Ovary (tissue), 7 donors: ENCODE measurements at regions not wholly inside any gene's neighbourhood (a gene's known extent, or its start where the extent isn't known, plus 50 kb on each side); places are given as distances from the start of the nearest gene placed in this dataset.

Experiments used
- DNase-seq, 5 donors: peaks; one replicate each; pipeline ENCODE4 v3.0.0-alpha.2; 2019 to 2020
- H3K27ac ChIP-seq, 2 donors: fragments of 200-600 bp; one replicate each; pipeline versions ENCODE4 v1.5.1 to v1.8.0; 2019 to 2022
- H3K27me3 ChIP-seq: fragments of 200-600 bp; one replicate; pipeline ENCODE4 v1.8.0; 2022
- H3K36me3 ChIP-seq: fragments of 200-600 bp; sonication (generic); one replicate; pipeline ENCODE4 v1.5.1; 2019
- H3K4me1 ChIP-seq: one replicate; pipeline ENCODE4 v1.8.1; 2013; ENCODE audit warnings: mild to moderate bottlenecking, moderate library complexity; ENCODE audit not compliant: insufficient read depth
- H3K4me3 ChIP-seq: fragments of 200-600 bp; sonication (generic); one replicate; pipeline ENCODE4 v1.5.1; 2017
- H3K9me3 ChIP-seq, 2 donors: fragments of 200-600 bp in 1 of 2; sonication (generic) in 1 of 2; one replicate each; pipeline versions ENCODE4 v1.5.1 to v1.8.1; 2013 to 2019; ENCODE audit warnings: mild to moderate bottlenecking in 1 of 2, moderate library complexity in 1 of 2
- EP300 ChIP-seq: sonication (generic); formaldehyde crosslinking; IDR thresholded peaks from one replicate; pipeline ENCODE4 v1.6.1; 2017; ENCODE audit warnings: antibody characterized with exemption
- POLR2A ChIP-seq: fragments of 450-650 bp; IDR thresholded peaks from one replicate; pipeline ENCODE4 v1.6.1; 2017; ENCODE audit warnings: antibody characterized with exemption, mild to moderate bottlenecking, moderate library complexity
- WGBS, 3 donors: extraction: QIAGEN DNeasy Blood & Tissue Kit in 1 of 3; methylation state at CpG; one replicate each; pipeline versions ENCODE4 v1.1.5 to v1.1.7; 2013 to 2017; 5-methylcytosine and 5-hydroxymethylcytosine counted together
- intact Hi-C, 4 donors: fragments of 100-400 bp; cut with DNase I; formaldehyde crosslinking; loops; one replicate each; pipeline versions ENCODE4 v1.11.0 to v1.15.1; 2022 to 2023
- TF ChIP-seq, protein P1 (sequence below), 3 donors: fragments of 450-650 bp in 2 of 3; fragments of 200-600 bp in 1 of 3; IDR thresholded peaks; one replicate each; pipeline versions ENCODE4 v1.5.1 to v1.8.0; 2016 to 2022; ENCODE audit warnings: antibody characterized with exemption in 3 of 3, mild to moderate bottlenecking in 1 of 3
- donor health status: DM: no; HTN: no; CAD: no; lungs with moderate emphysema.
- donor health status: DM: no; HTN: no; CAD: no.
- donor health status: Bipolar disorder and iron deficiency.
- donor health status: DM: no; HTN: no; CAD: no.
- donor health status: DM: yes; HTN: yes; CAD: no.

- intact Hi-C loops, result loop anchor here in 1 of 4 donors (5.0 kb wide), 1 partner anchor 136 kb away; no protein-coding TSS in a partner anchor
- no peak for TF ChIP-seq POLR2A
- TF ChIP-seq EP300, result no peak
- TF ChIP-seq, protein P1, sequence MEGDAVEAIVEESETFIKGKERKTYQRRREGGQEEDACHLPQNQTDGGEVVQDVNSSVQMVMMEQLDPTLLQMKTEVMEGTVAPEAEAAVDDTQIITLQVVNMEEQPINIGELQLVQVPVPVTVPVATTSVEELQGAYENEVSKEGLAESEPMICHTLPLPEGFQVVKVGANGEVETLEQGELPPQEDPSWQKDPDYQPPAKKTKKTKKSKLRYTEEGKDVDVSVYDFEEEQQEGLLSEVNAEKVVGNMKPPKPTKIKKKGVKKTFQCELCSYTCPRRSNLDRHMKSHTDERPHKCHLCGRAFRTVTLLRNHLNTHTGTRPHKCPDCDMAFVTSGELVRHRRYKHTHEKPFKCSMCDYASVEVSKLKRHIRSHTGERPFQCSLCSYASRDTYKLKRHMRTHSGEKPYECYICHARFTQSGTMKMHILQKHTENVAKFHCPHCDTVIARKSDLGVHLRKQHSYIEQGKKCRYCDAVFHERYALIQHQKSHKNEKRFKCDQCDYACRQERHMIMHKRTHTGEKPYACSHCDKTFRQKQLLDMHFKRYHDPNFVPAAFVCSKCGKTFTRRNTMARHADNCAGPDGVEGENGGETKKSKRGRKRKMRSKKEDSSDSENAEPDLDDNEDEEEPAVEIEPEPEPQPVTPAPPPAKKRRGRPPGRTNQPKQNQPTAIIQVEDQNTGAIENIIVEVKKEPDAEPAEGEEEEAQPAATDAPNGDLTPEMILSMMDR (IDR thresholded peaks at IDR 0.05), result no peak
- no peak overlapping the region for H3K4me3 ChIP-seq
- no peaks in the 10 kb centered on the region for H3K9me3 ChIP-seq
- no peaks in the 10 kb centered on the region for H3K36me3 ChIP-seq
- peaks cover 3% of the 10 kb centered on the region for H3K4me1 ChIP-seq
- WGBS, 3 donors, result 61 to 93% (median 90%) methylated on average over 6 of the region's 6 CpGs
- no peak overlapping the region for H3K27ac ChIP-seq
- no peak for DNase-seq
- H3K27me3 ChIP-seq, result no peaks in the 10 kb centered on the region
Measured at GRCh38 chr11:13206086-13206640, 71.4 kb upstream of the BMAL1 start.

GRCh38 chr11:13207270-13207664 lies 70.3 kb upstream of the BMAL1 start:
- peaks cover 3% of the 10 kb centered on the region for H3K4me1 ChIP-seq
- no peaks in the 10 kb centered on the region for H3K36me3 ChIP-seq
- no peaks in the 10 kb centered on the region for H3K27me3 ChIP-seq
- WGBS, 3 donors, result 68 to 73% (median 69%) methylated on average over 3 of the region's 3 CpGs
- no peak overlapping the region for H3K4me3 ChIP-seq
- intact Hi-C loops, result loop anchor here in 1 of 4 donors (5.0 kb wide), 1 partner anchor 135 kb away; no protein-coding TSS in a partner anchor
- no peak for DNase-seq
- H3K9me3 ChIP-seq, result no peaks in the 10 kb centered on the region
- TF ChIP-seq, protein P1 (IDR thresholded peaks at IDR 0.05), result no peak
- no peak for TF ChIP-seq EP300
- TF ChIP-seq POLR2A, result no peak
- H3K27ac ChIP-seq, result peak overlapping the region in 1 of 2 donors; percentile 61

DNA sequence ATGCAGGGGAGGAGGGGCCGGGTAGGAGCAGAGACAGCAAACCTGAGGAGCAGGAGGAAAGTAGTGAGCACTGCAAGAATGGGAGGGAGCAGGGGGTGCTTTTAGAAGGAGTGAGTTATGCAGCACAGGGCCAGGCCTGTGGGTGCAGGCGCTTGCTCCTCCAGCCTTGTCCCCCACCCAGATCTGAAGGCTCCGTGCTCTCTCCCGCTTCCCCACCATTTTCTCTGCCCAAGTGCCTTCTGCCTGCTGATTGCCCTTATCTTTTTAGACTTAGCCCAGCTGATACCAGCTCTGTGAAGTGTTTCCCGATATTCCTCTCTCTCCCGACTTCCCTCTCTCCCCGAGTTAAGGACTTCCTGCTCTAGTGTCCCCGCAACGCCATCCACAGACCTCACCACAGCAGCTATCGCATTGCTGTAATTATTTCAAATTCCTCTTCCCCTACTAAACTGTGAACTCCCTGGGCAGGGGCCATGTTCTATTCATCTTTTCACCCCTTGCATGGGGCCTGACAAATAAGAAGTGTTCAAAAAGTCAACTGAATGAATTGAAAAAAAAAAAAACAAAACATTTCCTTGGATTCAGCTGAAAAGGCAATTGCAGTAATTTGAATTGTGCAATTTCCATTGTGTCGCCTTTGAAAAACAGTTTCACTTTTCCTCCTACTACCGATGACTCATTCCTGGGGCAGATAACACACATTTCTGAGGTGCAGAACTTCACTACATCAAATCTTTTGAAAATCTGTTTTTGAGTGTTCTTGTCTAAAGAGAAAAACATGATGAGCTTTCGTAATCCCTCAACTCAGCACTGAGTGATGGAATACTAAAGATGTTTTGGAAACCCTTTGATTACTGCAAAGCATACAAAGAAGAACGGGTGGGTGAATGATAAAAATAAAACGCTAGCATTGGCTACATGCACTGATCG lies 69.7 kb upstream of the BMAL1 start:
- Histone ChIP-seq H3K36me3 (no peaks in the 10 kb centered on the region), H3K27ac (peak overlapping the region in 1 of 2 donors; percentile 61)
- intact Hi-C loops, result loop anchor here in 1 of 4 donors (5.0 kb wide), 1 partner anchor 134 kb away; no protein-coding TSS in a partner anchor

DNA sequence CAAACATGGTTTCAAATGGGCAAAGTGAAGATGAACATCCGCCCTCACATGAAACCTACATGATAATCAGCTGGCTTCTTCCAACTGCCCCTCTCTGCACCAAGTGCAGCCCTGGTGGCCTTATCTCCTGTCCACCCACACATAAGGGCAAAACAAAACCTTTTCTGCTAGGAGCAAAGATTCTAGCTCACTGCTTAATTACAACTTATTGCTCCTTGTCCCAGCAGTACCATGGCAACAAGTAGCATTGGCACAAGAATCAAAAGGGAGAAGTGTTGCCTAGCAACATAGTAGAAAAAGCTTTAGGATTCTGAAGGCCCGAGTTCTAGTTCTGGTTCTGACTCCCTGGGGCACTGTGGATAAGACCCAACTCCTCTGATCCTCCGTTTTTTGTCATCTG lies 68.7 kb upstream of the BMAL1 start:
- intact Hi-C loops, result loop anchor here in 1 of 4 donors (5.0 kb wide), 1 partner anchor 133 kb away; no protein-coding TSS in a partner anchor
- Histone ChIP-seq H3K4me3 (no peak overlapping the region), H3K36me3 (no peaks in the 10 kb centered on the region), H3K4me1 (peaks cover 3% of the 10 kb centered on the region), H3K27ac (peak overlapping the region in 1 of 2 donors; percentile 61), H3K9me3 (no peaks in the 10 kb centered on the region), H3K27me3 (no peaks in the 10 kb centered on the region)
- no peak for DNase-seq
- 83 to 89% (median 89%) methylated on average over 3 of the region's 3 CpGs for WGBS, 3 donors
- no peak for TF ChIP-seq EP300
- TF ChIP-seq, protein P1 (IDR thresholded peaks at IDR 0.05), result no peak
- no peak for TF ChIP-seq POLR2A

More for the DNA sequence above, 69.7 kb upstream of the BMAL1 start:
- Histone ChIP-seq H3K27me3 (no peaks in the 10 kb centered on the region), H3K9me3 (no peaks in the 10 kb centered on the region), H3K4me3 (peak overlapping the region; percentile 36), H3K4me1 (peaks cover 3% of the 10 kb centered on the region)
- TF ChIP-seq, protein P1 (IDR thresholded peaks at IDR 0.05), result no peak
- TF ChIP-seq POLR2A (no peak), EP300 (no peak)
- peak; percentile 27 to 52 (median 45) for DNase-seq
- 8 to 15% (median 9%) methylated on average over 16 of the region's 16 CpGs for WGBS, 3 donors
